Stimulated activated CD8-positive, alpha-beta memory T cell treated with anti-CD3 and anti-CD28 coated beads, Interleukin-2, amount 100 ng/mL, for 48 hours (primary cell): ENCODE measurements at regions not wholly inside any gene's neighbourhood (a gene's known extent, or its start where the extent isn't known, plus 50 kb on each side); places are given as distances from the start of the nearest gene placed in this dataset.

Experiments used
- DNase-seq, 2 donors: peaks; one replicate each; pipeline ENCODE4 v3.0.0-alpha.2; 2020; ENCODE audit warnings: low read depth in 2 of 2

GRCh38 chr17:33475594-33475993, 182.5 kb upstream of the ASIC2 start:
- no peak for DNase-seq

- no peak for DNase-seq
Measured at GRCh38 chr17:33481652-33482051, 188.6 kb upstream of the ASIC2 start.

- DNase-seq, result no peak
Measured at GRCh38 chr17:33482636-33483035, 189.5 kb upstream of the ASIC2 start.

GRCh38 chr17:33484559-33484958, 191.5 kb upstream of the ASIC2 start:
- DNase-seq, result no peak

GRCh38 chr17:33486135-33486885, 193.2 kb upstream of the ASIC2 start:
- DNase-seq, result no peak

- no peak for DNase-seq
Measured at GRCh38 chr17:33487187-33487879, 194.2 kb upstream of the ASIC2 start.

- no peak for DNase-seq
Measured at GRCh38 chr17:33491871-33492481, 198.9 kb upstream of the ASIC2 start.

GRCh38 chr17:33492731-33493265, 199.7 kb upstream of the ASIC2 start:
- DNase-seq, result no peak

- no peak for DNase-seq
Measured at GRCh38 chr17:33493566-33493965, 200.5 kb upstream of the ASIC2 start.

GRCh38 chr17:33494151-33494550, 201.1 kb upstream of the ASIC2 start:
- DNase-seq, result no peak

GRCh38 chr17:33497623-33498022, 204.5 kb upstream of the ASIC2 start:
- DNase-seq, result no peak

- DNase-seq, result no peak
Measured at GRCh38 chr17:33498069-33498468, 205.0 kb upstream of the ASIC2 start.

- DNase-seq, result no peak
Measured at GRCh38 chr17:33499040-33499439, 205.9 kb upstream of the ASIC2 start.

- DNase-seq, result no peak
Measured at GRCh38 chr17:33500151-33500550, 207.1 kb upstream of the ASIC2 start.

- DNase-seq, result no peak
Measured at GRCh38 chr17:33501185-33501584, 208.1 kb upstream of the ASIC2 start.

GRCh38 chr17:33504571-33504970, 211.5 kb upstream of the ASIC2 start:
- no peak for DNase-seq

- DNase-seq, result no peak
Measured at GRCh38 chr17:33506889-33507650, 214.0 kb upstream of the ASIC2 start.

- no peak for DNase-seq
Measured at GRCh38 chr17:33508215-33508614, 215.1 kb upstream of the ASIC2 start.

GRCh38 chr17:33509331-33509730, 216.2 kb upstream of the ASIC2 start:
- no peak for DNase-seq

- DNase-seq, result no peak
Measured at GRCh38 chr17:33511670-33512069, 218.6 kb upstream of the ASIC2 start.

- DNase-seq, result no peak
Measured at GRCh38 chr17:33512113-33512512, 219.0 kb upstream of the ASIC2 start.

- no peak for DNase-seq
Measured at GRCh38 chr17:33513769-33514168, 220.7 kb upstream of the ASIC2 start.
